CD14-positive monocyte (primary cell): ENCODE measurements at regions not wholly inside any gene's neighbourhood (a gene's known extent, or its start where the extent isn't known, plus 50 kb on each side); places are given as distances from the start of the nearest gene placed in this dataset.

ENCODE experiments used
- DNase-seq, 3 donors: peaks; one replicate each; pipeline ENCODE4 v3.0.0-alpha.2; 2011 to 2022
- H2AFZ ChIP-seq: 2 replicates; pipeline ENCODE4 v1.6.0; 2012; ENCODE audit warnings: mild to moderate bottlenecking, low read depth, low read length, inconsistent platforms; ENCODE audit not compliant: insufficient read depth, poor library complexity, severe bottlenecking
- H3K27ac ChIP-seq, 2 donors: 1 replicate in 1 of 2; 2 replicates in 1 of 2; pipeline ENCODE4 v1.5.1; 2012 to 2013; ENCODE audit warnings: low read length in 2 of 2, control low read depth in 1 of 2, inconsistent platforms in 1 of 2, low read depth in 1 of 2, mild to moderate bottlenecking in 1 of 2
- H3K27me3 ChIP-seq, 2 donors: one replicate each; pipeline versions ENCODE4 v1.6.0 to v1.6.1; 2011 to 2013; ENCODE audit warnings: low read length in 2 of 2; ENCODE audit not compliant: control insufficient read depth in 2 of 2, insufficient read depth in 2 of 2
- H3K36me3 ChIP-seq, 2 donors: replicated peaks in 1 of 2; 1 replicate in 1 of 2; 2 replicates in 1 of 2; pipeline versions ENCODE4 v1.5.1 to v1.6.1; 2012 to 2013; ENCODE audit warnings: low read length in 2 of 2, control low read depth in 1 of 2, inconsistent platforms in 1 of 2, mild to moderate bottlenecking in 1 of 2; ENCODE audit not compliant: insufficient read depth in 2 of 2, control insufficient read depth in 1 of 2
- H3K4me1 ChIP-seq, 2 donors: 1 replicate in 1 of 2; 2 replicates in 1 of 2; pipeline versions ENCODE4 v1.5.1 to v1.6.1; 2012 to 2013; ENCODE audit warnings: low read length in 2 of 2, control low read depth in 1 of 2, inconsistent platforms in 1 of 2, mild to moderate bottlenecking in 1 of 2, moderate library complexity in 1 of 2; ENCODE audit not compliant: insufficient read depth in 2 of 2, control insufficient read depth in 1 of 2
- H3K4me2 ChIP-seq: replicated peaks from 2 replicates; pipeline ENCODE3; 2012; ENCODE audit warnings: low read length, moderate library complexity, mild to moderate bottlenecking; ENCODE audit not compliant: poor library complexity, severe bottlenecking; ENCODE audit errors: extremely low read depth
- H3K4me3 ChIP-seq, 3 experiments: fragments of 200-600 bp in 1 of 3; sonication (generic) in 1 of 3; replicated peaks in 1 of 3; 1 replicate in 2 of 3; 2 replicates in 1 of 3; pipeline ENCODE4 v1.5.1; 2011 to 2013; ENCODE audit warnings: low read length in 3 of 3, mild to moderate bottlenecking in 3 of 3, control low read depth in 2 of 3, low read depth in 2 of 3, inconsistent platforms in 1 of 3, moderate library complexity in 1 of 3
- H3K79me2 ChIP-seq: 2 replicates; pipeline ENCODE4 v1.6.0; 2012; ENCODE audit warnings: mild to moderate bottlenecking, control low read depth, inconsistent platforms, low read length, moderate library complexity; ENCODE audit not compliant: insufficient read depth
- H3K9ac ChIP-seq: 2 replicates; pipeline ENCODE4 v1.6.0; 2017; ENCODE audit warnings: low read length, mild to moderate bottlenecking; ENCODE audit not compliant: insufficient read depth, poor library complexity, severe bottlenecking
- H3K9me3 ChIP-seq, 2 donors: replicated peaks in 1 of 2; 1 replicate in 1 of 2; 2 replicates in 1 of 2; pipeline versions ENCODE4 v1.5.1 to v1.6.1; 2012 to 2013; ENCODE audit warnings: low read length in 2 of 2, control low read depth in 1 of 2; ENCODE audit not compliant: control insufficient read depth in 1 of 2, insufficient read depth in 1 of 2
- H4K20me1 ChIP-seq: 2 replicates; pipeline ENCODE4 v1.6.0; 2012; ENCODE audit warnings: mild to moderate bottlenecking, low read length, control low read depth, moderate library complexity; ENCODE audit not compliant: insufficient read depth
- H3K27ac Mint-ChIP-seq, 7 donors: one replicate each; pipeline ENCODE4 v1.8.0; 2020; ENCODE audit warnings: mild to moderate bottlenecking in 7 of 7, mixed read lengths in 7 of 7, moderate library complexity in 6 of 7, inconsistent platforms in 2 of 7
- H3K27me3 Mint-ChIP-seq, 3 donors: one replicate each; pipeline ENCODE4 v1.8.0; 2021 to 2022; ENCODE audit warnings: low read depth in 3 of 3, mild to moderate bottlenecking in 3 of 3, mixed read lengths in 3 of 3, moderate library complexity in 3 of 3, inconsistent platforms in 1 of 3
- H3K36me3 Mint-ChIP-seq, 2 donors: one replicate each; pipeline ENCODE4 v1.8.0; 2020; ENCODE audit warnings: mixed read lengths in 2 of 2, inconsistent platforms in 1 of 2, mild to moderate bottlenecking in 1 of 2
- H3K4me1 Mint-ChIP-seq: one replicate; pipeline ENCODE4 v1.8.0; 2020; ENCODE audit warnings: mild to moderate bottlenecking, mixed read lengths
- H3K4me3 Mint-ChIP-seq, 2 donors: one replicate each; pipeline ENCODE4 v1.8.0; 2020; ENCODE audit warnings: mild to moderate bottlenecking in 2 of 2, mixed read lengths in 2 of 2, moderate library complexity in 1 of 2
- H3K9me3 Mint-ChIP-seq, 7 donors: one replicate each; pipeline ENCODE4 v1.8.0; 2020 to 2022; ENCODE audit warnings: mixed read lengths in 7 of 7, mild to moderate bottlenecking in 6 of 7, moderate library complexity in 6 of 7, inconsistent platforms in 2 of 7
- WGBS: methylation state at CpG from one replicate; pipeline ENCODE4 v1.1.5; 2013; ENCODE audit warnings: missing lambda C conversion rate; ENCODE audit not compliant: insufficient coverage; 5-methylcytosine and 5-hydroxymethylcytosine counted together
- intact Hi-C, 2 donors: fragments of 100-400 bp; cut with micrococcal nuclease; formaldehyde crosslinking; loops; one replicate each; pipeline versions ENCODE4 v1.15.0 to v1.15.1; 2023
- TF ChIP-seq, protein P1 (sequence below): fragments of 200-600 bp; IDR thresholded peaks from one replicate; pipeline ENCODE4 v1.8.0; 2022; ENCODE audit warnings: antibody characterized with exemption, mild to moderate bottlenecking

DNA sequence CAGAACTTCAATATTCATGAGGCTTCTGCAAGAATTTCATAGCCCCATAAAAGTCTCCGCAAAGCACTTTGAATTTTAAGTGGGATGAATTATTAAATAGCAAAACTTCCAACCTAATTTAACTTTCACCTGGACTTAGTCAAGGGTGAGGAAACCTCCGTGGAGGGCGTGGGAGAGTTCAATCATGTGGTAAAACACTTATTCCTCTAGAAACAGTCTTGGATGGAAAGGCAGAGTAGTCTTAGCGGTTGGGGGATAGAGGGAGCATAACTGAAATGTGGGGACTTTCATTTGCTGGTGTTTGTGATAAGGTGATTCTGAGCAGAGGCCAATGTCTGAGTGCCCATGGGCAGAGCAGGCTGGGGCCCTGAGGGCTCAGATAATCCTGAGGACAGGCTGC is 241.9 kb downstream of the IRX1 start:
- Histone ChIP-seq H3K9me3 (peaks cover 5 to 7% of the 10 kb centered on the region in 2 donors), H3K27me3 (no peaks in the 10 kb centered on the region), H2AFZ (no peak overlapping the region), H4K20me1 (no peaks in the 10 kb centered on the region), H3K4me2 (no peak overlapping the region), H3K4me1 (no peaks in the 10 kb centered on the region), H3K9ac (no peak overlapping the region), H3K27ac (no peak overlapping the region), H3K4me3 (no peak overlapping the region), H3K36me3 (no peaks in the 10 kb centered on the region), H3K79me2 (no peaks in the 10 kb centered on the region)
- Mint-ChIP-seq H3K27ac (no peak overlapping the region), H3K4me3 (no peak overlapping the region), H3K4me1 (no peaks in the 10 kb centered on the region), H3K36me3 (no peaks in the 10 kb centered on the region), H3K9me3 (peaks cover 0 to 18% (median 8%) of the 10 kb centered on the region in 7 donors), H3K27me3 (peaks cover 0 to 3% (median 0%) of the 10 kb centered on the region in 3 donors)
- WGBS = 100% methylated on average over 1 of the region's 4 CpGs
- intact Hi-C loops = no loop called here
- no peak for DNase-seq
- TF ChIP-seq, protein P1, sequence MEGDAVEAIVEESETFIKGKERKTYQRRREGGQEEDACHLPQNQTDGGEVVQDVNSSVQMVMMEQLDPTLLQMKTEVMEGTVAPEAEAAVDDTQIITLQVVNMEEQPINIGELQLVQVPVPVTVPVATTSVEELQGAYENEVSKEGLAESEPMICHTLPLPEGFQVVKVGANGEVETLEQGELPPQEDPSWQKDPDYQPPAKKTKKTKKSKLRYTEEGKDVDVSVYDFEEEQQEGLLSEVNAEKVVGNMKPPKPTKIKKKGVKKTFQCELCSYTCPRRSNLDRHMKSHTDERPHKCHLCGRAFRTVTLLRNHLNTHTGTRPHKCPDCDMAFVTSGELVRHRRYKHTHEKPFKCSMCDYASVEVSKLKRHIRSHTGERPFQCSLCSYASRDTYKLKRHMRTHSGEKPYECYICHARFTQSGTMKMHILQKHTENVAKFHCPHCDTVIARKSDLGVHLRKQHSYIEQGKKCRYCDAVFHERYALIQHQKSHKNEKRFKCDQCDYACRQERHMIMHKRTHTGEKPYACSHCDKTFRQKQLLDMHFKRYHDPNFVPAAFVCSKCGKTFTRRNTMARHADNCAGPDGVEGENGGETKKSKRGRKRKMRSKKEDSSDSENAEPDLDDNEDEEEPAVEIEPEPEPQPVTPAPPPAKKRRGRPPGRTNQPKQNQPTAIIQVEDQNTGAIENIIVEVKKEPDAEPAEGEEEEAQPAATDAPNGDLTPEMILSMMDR = no peak

DNA sequence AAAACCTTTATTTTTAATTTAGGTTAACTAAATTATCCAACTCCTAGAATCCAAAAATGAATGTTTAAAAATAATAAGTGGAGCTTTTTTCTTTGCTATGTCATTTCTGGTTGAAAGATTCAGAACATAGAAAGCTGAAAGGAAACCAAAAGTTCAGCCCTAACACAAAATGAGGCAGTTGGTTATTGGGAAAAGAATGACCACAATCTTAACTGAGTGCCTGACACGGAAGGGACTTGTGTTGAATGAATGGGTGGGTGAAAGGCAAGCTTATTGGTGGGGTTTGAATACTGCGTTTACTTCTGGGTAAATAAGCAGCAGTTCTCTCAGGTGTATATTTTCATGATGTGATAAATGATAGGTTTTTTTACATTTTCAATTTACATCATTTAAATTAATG is 243.5 kb downstream of the IRX1 start:
- Mint-ChIP-seq H3K36me3 (no peaks in the 10 kb centered on the region), H3K4me3 (no peak overlapping the region), H3K27me3 (peaks cover 0 to 3% (median 0%) of the 10 kb centered on the region in 3 donors), H3K27ac (no peak overlapping the region), H3K4me1 (no peaks in the 10 kb centered on the region), H3K9me3 (peaks cover 1 to 20% (median 10%) of the 10 kb centered on the region in 7 donors)
- H3K4me3 ChIP-seq = no peak overlapping the region
- no peaks in the 10 kb centered on the region for H3K79me2 ChIP-seq
- H3K36me3 ChIP-seq = no peaks in the 10 kb centered on the region
- no peak for DNase-seq
- intact Hi-C loops = no loop called here
- no peaks in the 10 kb centered on the region for H4K20me1 ChIP-seq
- peaks cover 6% of the 10 kb centered on the region in 2 donors for H3K9me3 ChIP-seq
- H3K4me1 ChIP-seq = no peaks in the 10 kb centered on the region
- no peak overlapping the region for H2AFZ ChIP-seq
- H3K27ac ChIP-seq = no peak overlapping the region
- H3K4me2 ChIP-seq = no peak overlapping the region
- WGBS = no CpG with 5 or more reads among the region's 2 CpGs
- TF ChIP-seq, protein P1 = no peak
- no peak overlapping the region for H3K9ac ChIP-seq
- no peaks in the 10 kb centered on the region for H3K27me3 ChIP-seq
